DND-41 (cell line): ENCODE measurements at regions not wholly inside any gene's neighbourhood (a gene's known extent, or its start where the extent isn't known, plus 50 kb on each side); places are given as distances from the start of the nearest gene placed in this dataset.

ENCODE experiments used
- ATAC-seq: fragments of 200-7000 bp; cut with Tn5 transposase; 3 replicates; pipeline ENCODE4 v1.9.1; 2021; ENCODE audit warnings: low read depth; ENCODE audit not compliant: insufficient read depth
- DNase-seq: peaks from one replicate; pipeline ENCODE4 v3.0.0-alpha.2; 2020
- H2AFZ ChIP-seq: 2 replicates; pipeline ENCODE4 v1.6.0; 2012; ENCODE audit warnings: low read depth, low read length
- H3K27ac ChIP-seq: 2 replicates; pipeline ENCODE4 v1.5.1; 2012; ENCODE audit warnings: low read length, inconsistent platforms
- H3K27me3 ChIP-seq: fragments of 200-600 bp; sonication (generic); 2 replicates; pipeline ENCODE4 v1.6.0; 2012; ENCODE audit warnings: low read length, mild to moderate bottlenecking, inconsistent platforms; ENCODE audit not compliant: insufficient read depth, poor library complexity
- H3K36me3 ChIP-seq: 2 replicates; pipeline ENCODE4 v1.5.1; 2012; ENCODE audit warnings: low read length, inconsistent platforms; ENCODE audit not compliant: insufficient read depth
- H3K4me1 ChIP-seq: 2 replicates; pipeline ENCODE4 v1.5.1; 2012; ENCODE audit warnings: mild to moderate bottlenecking, low read length; ENCODE audit not compliant: insufficient read depth
- H3K4me2 ChIP-seq: 2 replicates; pipeline ENCODE4 v1.6.0; 2012; ENCODE audit warnings: mild to moderate bottlenecking, moderate library complexity, low read length, inconsistent platforms; ENCODE audit not compliant: insufficient read depth
- H3K4me3 ChIP-seq, 2 experiments: fragments of 200-600 bp in 1 of 2; shearing (Covaris generic) in 1 of 2; 2 replicates each; pipeline ENCODE4 v1.5.1; 2012 to 2016; ENCODE audit warnings: inconsistent platforms in 2 of 2, low read length in 2 of 2, mild to moderate bottlenecking in 2 of 2, low read depth in 1 of 2, moderate library complexity in 1 of 2
- H3K79me2 ChIP-seq: 2 replicates; pipeline ENCODE4 v1.6.0; 2012; ENCODE audit warnings: low read length, inconsistent platforms; ENCODE audit not compliant: insufficient read depth
- H3K9ac ChIP-seq: 2 replicates; pipeline ENCODE4 v1.6.0; 2012; ENCODE audit warnings: low read depth, mild to moderate bottlenecking, inconsistent platforms, low read length, moderate library complexity
- H3K9me3 ChIP-seq: 2 replicates; pipeline ENCODE4 v1.5.1; 2012; ENCODE audit warnings: low read length, moderate library complexity, mild to moderate bottlenecking, inconsistent platforms; ENCODE audit not compliant: insufficient read depth, severe bottlenecking
- H4K20me1 ChIP-seq: 2 replicates; pipeline ENCODE4 v1.6.0; 2012; ENCODE audit warnings: low read length; ENCODE audit not compliant: insufficient read depth
- EZH2 ChIP-seq: IDR thresholded peaks from 3 replicates; pipeline ENCODE4 v1.6.1; 2012; ENCODE audit warnings: borderline replicate concordance, low read depth, mild to moderate bottlenecking, moderate library complexity, low read length, inconsistent platforms; ENCODE audit not compliant: severe bottlenecking
- TF ChIP-seq, protein P1 (sequence below): IDR thresholded peaks from 2 replicates; pipeline ENCODE4 v1.5.1; 2012; ENCODE audit warnings: borderline replicate concordance, low read length, moderate library complexity, mild to moderate bottlenecking; ENCODE audit not compliant: poor library complexity, severe bottlenecking; ENCODE audit errors: extremely low read depth

DNA sequence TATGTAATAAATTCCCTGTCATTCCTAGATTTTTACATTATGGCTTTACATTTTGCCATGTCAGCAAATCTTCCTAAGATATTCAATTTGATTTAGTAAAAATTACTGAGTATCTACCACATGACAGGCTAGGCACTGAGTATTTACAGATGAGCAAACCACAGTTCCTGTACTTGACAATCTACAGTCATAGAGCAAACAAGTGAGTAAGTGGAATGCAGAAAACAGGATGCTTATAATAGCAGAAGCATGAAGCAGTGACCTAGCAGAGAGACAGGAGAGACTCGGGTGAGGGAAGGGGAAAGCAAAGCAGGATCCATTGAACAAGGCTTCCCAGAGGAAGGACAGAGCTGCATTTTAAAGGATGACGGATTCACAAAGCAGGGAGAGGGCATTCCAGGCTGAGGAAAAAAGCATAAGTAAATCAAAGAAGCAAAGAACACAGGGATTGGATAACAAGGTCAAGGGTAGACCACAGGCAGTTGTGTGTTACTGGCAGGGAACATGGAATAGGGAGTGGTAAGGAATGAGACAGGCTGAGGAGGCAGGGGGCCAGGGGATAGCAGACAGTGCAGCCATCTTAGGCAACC, 124.7 kb upstream of the C1QTNF7 start:
- no peaks in the 10 kb centered on the region for H3K36me3 ChIP-seq
- peaks cover 6% of the 10 kb centered on the region for H3K27me3 ChIP-seq
- no peaks in the 10 kb centered on the region for H4K20me1 ChIP-seq
- H2AFZ ChIP-seq = no peak overlapping the region
- ATAC-seq (no peak), DNase-seq (no peak)
- H3K9ac ChIP-seq = no peak overlapping the region
- no peaks in the 10 kb centered on the region for H3K4me1 ChIP-seq
- TF ChIP-seq, protein P1, sequence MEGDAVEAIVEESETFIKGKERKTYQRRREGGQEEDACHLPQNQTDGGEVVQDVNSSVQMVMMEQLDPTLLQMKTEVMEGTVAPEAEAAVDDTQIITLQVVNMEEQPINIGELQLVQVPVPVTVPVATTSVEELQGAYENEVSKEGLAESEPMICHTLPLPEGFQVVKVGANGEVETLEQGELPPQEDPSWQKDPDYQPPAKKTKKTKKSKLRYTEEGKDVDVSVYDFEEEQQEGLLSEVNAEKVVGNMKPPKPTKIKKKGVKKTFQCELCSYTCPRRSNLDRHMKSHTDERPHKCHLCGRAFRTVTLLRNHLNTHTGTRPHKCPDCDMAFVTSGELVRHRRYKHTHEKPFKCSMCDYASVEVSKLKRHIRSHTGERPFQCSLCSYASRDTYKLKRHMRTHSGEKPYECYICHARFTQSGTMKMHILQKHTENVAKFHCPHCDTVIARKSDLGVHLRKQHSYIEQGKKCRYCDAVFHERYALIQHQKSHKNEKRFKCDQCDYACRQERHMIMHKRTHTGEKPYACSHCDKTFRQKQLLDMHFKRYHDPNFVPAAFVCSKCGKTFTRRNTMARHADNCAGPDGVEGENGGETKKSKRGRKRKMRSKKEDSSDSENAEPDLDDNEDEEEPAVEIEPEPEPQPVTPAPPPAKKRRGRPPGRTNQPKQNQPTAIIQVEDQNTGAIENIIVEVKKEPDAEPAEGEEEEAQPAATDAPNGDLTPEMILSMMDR = no peak
- TF ChIP-seq EZH2 = no peak
- H3K79me2 ChIP-seq = no peaks in the 10 kb centered on the region
- no peak overlapping the region for H3K4me2 ChIP-seq
- H3K27ac ChIP-seq = no peak overlapping the region
- H3K9me3 ChIP-seq = no peaks in the 10 kb centered on the region
- H3K4me3 ChIP-seq = no peak overlapping the region

DNA sequence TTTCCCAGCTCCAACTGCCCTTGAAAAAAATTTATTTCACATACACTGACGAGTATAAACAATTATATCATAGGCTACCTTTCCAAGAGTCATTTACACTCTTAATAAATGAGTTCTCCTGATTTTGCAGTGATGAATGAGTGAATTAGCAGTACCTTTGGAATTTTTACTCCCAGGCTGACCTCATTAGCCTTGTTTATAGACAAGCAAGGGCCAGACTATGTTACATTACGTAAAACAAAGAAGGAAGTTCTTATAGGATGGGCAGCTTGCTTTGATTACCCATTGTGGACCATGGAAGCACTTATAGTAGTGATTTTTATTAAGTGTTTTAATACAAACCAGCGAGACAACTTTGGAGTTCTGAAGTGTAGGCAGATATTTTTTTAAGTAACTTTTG, 112.9 kb upstream of the C1QTNF7 start:
- no peaks in the 10 kb centered on the region for H3K79me2 ChIP-seq
- no peak for ATAC-seq

DNA sequence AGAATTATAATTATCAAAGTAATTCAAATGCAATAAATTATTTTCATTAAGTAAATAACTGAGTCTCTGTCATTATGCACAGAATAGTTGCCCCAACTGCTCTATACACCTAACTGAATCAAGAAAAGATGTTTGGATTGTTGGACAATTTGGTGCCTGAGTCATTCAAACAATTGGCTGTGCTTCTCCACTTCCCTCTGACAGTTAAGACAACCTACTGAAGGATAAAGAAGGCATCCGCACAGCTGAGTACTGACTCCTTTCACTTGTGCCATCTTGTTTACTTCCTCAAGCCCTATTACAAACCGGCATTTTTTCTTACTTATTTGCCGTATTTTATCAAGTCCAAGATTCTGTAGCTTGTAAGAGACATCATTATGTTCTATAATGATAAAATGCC, 110.6 kb upstream of the C1QTNF7 start:
- H3K4me3 ChIP-seq = no peak overlapping the region
- no peak for TF ChIP-seq EZH2
- TF ChIP-seq, protein P1 = no peak
- H3K4me1 ChIP-seq = no peaks in the 10 kb centered on the region
- peaks cover 3% of the 10 kb centered on the region for H3K27me3 ChIP-seq
- no peak for ATAC-seq
- no peak overlapping the region for H3K4me2 ChIP-seq
- H3K79me2 ChIP-seq = no peaks in the 10 kb centered on the region
- no peaks in the 10 kb centered on the region for H4K20me1 ChIP-seq
- no peak overlapping the region for H3K27ac ChIP-seq
- H2AFZ ChIP-seq = no peak overlapping the region
- no peaks in the 10 kb centered on the region for H3K36me3 ChIP-seq
- H3K9me3 ChIP-seq = no peaks in the 10 kb centered on the region
- DNase-seq = no peak
- H3K9ac ChIP-seq = no peak overlapping the region

More for the DNA sequence above, 112.9 kb upstream of the C1QTNF7 start:
- no peak overlapping the region for H3K4me2 ChIP-seq
- no peaks in the 10 kb centered on the region for H3K9me3 ChIP-seq
- no peaks in the 10 kb centered on the region for H4K20me1 ChIP-seq
- no peak for DNase-seq
- no peaks in the 10 kb centered on the region for H3K27me3 ChIP-seq
- H2AFZ ChIP-seq = no peak overlapping the region
- H3K36me3 ChIP-seq = no peaks in the 10 kb centered on the region
- no peak for TF ChIP-seq EZH2
- TF ChIP-seq, protein P1 = no peak
- H3K27ac ChIP-seq = no peak overlapping the region
- H3K4me1 ChIP-seq = no peaks in the 10 kb centered on the region
- no peak overlapping the region for H3K4me3 ChIP-seq
- H3K9ac ChIP-seq = no peak overlapping the region
